H9 (cell line): ENCODE measurements at regions not wholly inside any gene's neighbourhood (a gene's known extent, or its start where the extent isn't known, plus 50 kb on each side); places are given as distances from the start of the nearest gene placed in this dataset.

Source experiments
- DNase-seq: peaks from one replicate; pipeline ENCODE4 v3.0.0-alpha.2; 2017
- H2AFZ ChIP-seq: one replicate; pipeline ENCODE4 v1.6.1; 2013; ENCODE audit warnings: mild to moderate bottlenecking, low read length, control low read depth, moderate library complexity
- H2AK5ac ChIP-seq: 2 replicates; pipeline ENCODE4 v1.6.1; 2013; ENCODE audit warnings: low read length, control low read depth, mixed read lengths; ENCODE audit not compliant: insufficient read length
- H2BK120ac ChIP-seq: one replicate; pipeline ENCODE4 v1.6.1; 2013; ENCODE audit warnings: low read depth, mild to moderate bottlenecking, low read length, control low read depth, inconsistent platforms; ENCODE audit not compliant: poor library complexity, severe bottlenecking
- H2BK12ac ChIP-seq: 2 replicates; pipeline ENCODE4 v1.6.1; 2013; ENCODE audit warnings: low read length, control low read depth, mixed read lengths, low read depth; ENCODE audit not compliant: insufficient read length
- H2BK15ac ChIP-seq: 2 replicates; pipeline ENCODE4 v1.6.1; 2013; ENCODE audit warnings: low read depth, low read length, control low read depth
- H2BK20ac ChIP-seq: one replicate; pipeline ENCODE4 v1.6.1; 2013; ENCODE audit warnings: low read depth, mild to moderate bottlenecking, low read length, control low read depth, inconsistent platforms; ENCODE audit not compliant: poor library complexity, severe bottlenecking
- H2BK5ac ChIP-seq: 2 replicates; pipeline ENCODE4 v1.6.1; 2013; ENCODE audit warnings: low read length, control low read depth, mixed read lengths; ENCODE audit not compliant: insufficient read length
- H3K14ac ChIP-seq: 2 replicates; pipeline ENCODE4 v1.6.1; 2013; ENCODE audit warnings: low read length, control low read depth; ENCODE audit not compliant: insufficient read depth
- H3K18ac ChIP-seq: 2 replicates; pipeline ENCODE4 v1.6.1; 2013; ENCODE audit warnings: low read depth, mild to moderate bottlenecking, mixed read lengths, low read length, control low read depth; ENCODE audit not compliant: insufficient read length
- H3K23ac ChIP-seq: 2 replicates; pipeline ENCODE4 v1.6.1; 2013; ENCODE audit warnings: low read length, control low read depth, mixed read lengths, low read depth; ENCODE audit not compliant: insufficient read length
- H3K23me2 ChIP-seq: 2 replicates; pipeline ENCODE4 v1.6.1; 2013; ENCODE audit warnings: low read depth, mild to moderate bottlenecking, mixed read lengths, low read length, control low read depth; ENCODE audit not compliant: insufficient read length, poor library complexity, severe bottlenecking
- H3K27ac ChIP-seq: 2 replicates; pipeline ENCODE4 v1.5.1; 2013; ENCODE audit warnings: low read length, control low read depth, mixed read lengths, low read depth; ENCODE audit not compliant: insufficient read length
- H3K27me3 ChIP-seq: 2 replicates; pipeline ENCODE4 v1.6.1; 2013; ENCODE audit warnings: low read length, control low read depth, inconsistent platforms; ENCODE audit not compliant: insufficient read depth
- H3K4ac ChIP-seq: 2 replicates; pipeline ENCODE4 v1.6.1; 2013; ENCODE audit warnings: low read depth, mild to moderate bottlenecking, control low read depth, inconsistent platforms, low read length, moderate library complexity
- H3K4me1 ChIP-seq: 2 replicates; pipeline ENCODE4 v1.6.1; 2013; ENCODE audit warnings: low read length, control low read depth, inconsistent platforms; ENCODE audit not compliant: insufficient read depth
- H3K4me2 ChIP-seq: 2 replicates; pipeline ENCODE4 v1.6.1; 2013; ENCODE audit warnings: low read length, control low read depth, mixed read lengths; ENCODE audit not compliant: insufficient read length, insufficient read depth
- H3K56ac ChIP-seq: 2 replicates; pipeline ENCODE4 v1.6.1; 2013; ENCODE audit warnings: low read depth, mild to moderate bottlenecking, mixed read lengths, low read length, control low read depth; ENCODE audit not compliant: insufficient read length
- H3K79me1 ChIP-seq: 2 replicates; pipeline ENCODE4 v1.6.1; 2013; ENCODE audit warnings: low read depth, mild to moderate bottlenecking, moderate library complexity, low read length, control low read depth, inconsistent platforms; ENCODE audit not compliant: insufficient read depth, poor library complexity, severe bottlenecking
- H3K79me2 ChIP-seq: 2 replicates; pipeline ENCODE4 v1.6.1; 2013; ENCODE audit warnings: low read length, control low read depth, inconsistent platforms; ENCODE audit not compliant: insufficient read depth
- H3K9ac ChIP-seq: 2 replicates; pipeline ENCODE4 v1.6.1; 2013; ENCODE audit warnings: low read length, control low read depth, mixed read lengths; ENCODE audit not compliant: insufficient read length; ENCODE audit errors: extremely low read depth
- H3K9me3 ChIP-seq: one replicate; pipeline ENCODE4 v1.6.1; 2013; ENCODE audit warnings: low read depth, low read length, inconsistent platforms; ENCODE audit not compliant: control insufficient read depth
- H3T11ph ChIP-seq: one replicate; pipeline ENCODE4 v1.6.1; 2013; ENCODE audit warnings: mild to moderate bottlenecking, low read length, control low read depth, inconsistent platforms
- H4K20me1 ChIP-seq: one replicate; pipeline ENCODE4 v1.6.1; 2013; ENCODE audit not compliant: control insufficient read depth, insufficient read length, insufficient read depth
- H4K5ac ChIP-seq: 2 replicates; pipeline ENCODE4 v1.6.1; 2013; ENCODE audit warnings: low read depth, mild to moderate bottlenecking, mixed read lengths, low read length, control low read depth; ENCODE audit not compliant: insufficient read length
- H4K8ac ChIP-seq: replicated peaks from 2 replicates; pipeline ENCODE4 v1.6.1; 2013; ENCODE audit warnings: low read length, control low read depth, mixed read lengths, low read depth; ENCODE audit not compliant: insufficient read length
- H4K91ac ChIP-seq: 2 replicates; pipeline ENCODE4 v1.6.1; 2013; ENCODE audit warnings: low read depth, mild to moderate bottlenecking, moderate library complexity, mixed read lengths, low read length, control low read depth; ENCODE audit not compliant: insufficient read length
- H3K27ac Mint-ChIP-seq, 3 experiments: 2 replicates in 2 of 3; 3 replicates in 1 of 3; pipeline ENCODE4 v1.8.0; 2020 to 2021; ENCODE audit warnings: mixed read lengths in 3 of 3, mild to moderate bottlenecking in 1 of 3, moderate library complexity in 1 of 3
- H3K27me3 Mint-ChIP-seq: 2 replicates; pipeline ENCODE4 v1.8.0; 2021; ENCODE audit warnings: low read depth, mild to moderate bottlenecking, moderate library complexity, mixed read lengths
- H3K36me3 Mint-ChIP-seq, 3 experiments: 2 replicates in 2 of 3; 3 replicates in 1 of 3; pipeline ENCODE4 v1.8.0; 2020 to 2021; ENCODE audit warnings: low read depth in 3 of 3, mixed read lengths in 3 of 3; ENCODE audit not compliant: insufficient read depth in 1 of 3
- H3K4me1 Mint-ChIP-seq, 2 experiments: 2 replicates each; pipeline ENCODE4 v1.8.0; 2020; ENCODE audit warnings: mixed read lengths in 2 of 2
- H3K4me3 Mint-ChIP-seq, 2 experiments: 2 replicates in 1 of 2; 3 replicates in 1 of 2; pipeline ENCODE4 v1.8.0; 2020 to 2021; ENCODE audit warnings: mild to moderate bottlenecking in 2 of 2, mixed read lengths in 2 of 2, moderate library complexity in 1 of 2
- H3K9me3 Mint-ChIP-seq, 2 experiments: 2 replicates in 1 of 2; 3 replicates in 1 of 2; pipeline ENCODE4 v1.8.0; 2020; ENCODE audit warnings: mild to moderate bottlenecking in 2 of 2, mixed read lengths in 2 of 2, moderate library complexity in 1 of 2
- CTCF ChIP-seq: fragments of 200-600 bp; sonication (generic); conservative IDR thresholded peaks from 3 replicates; pipeline ENCODE4 v1.8.0; 2021; ENCODE audit warnings: antibody characterized with exemption, mild to moderate bottlenecking
- WGBS: extraction: QIAGEN DNeasy Blood & Tissue Kit; methylation state at CpG from one replicate; pipeline ENCODE4 v1.1.7; 2013; ENCODE audit warnings: missing lambda C conversion rate, low lambda C conversion rate, mixed read lengths; ENCODE audit not compliant: insufficient read length; ENCODE audit errors: extremely low coverage; 5-methylcytosine and 5-hydroxymethylcytosine counted together

- Histone ChIP-seq H3K27me3 (no peaks in the 10 kb centered on the region), H3K23ac (no peak overlapping the region), H3K56ac (no peak overlapping the region), H3K27ac (no peak overlapping the region), H2BK15ac (no peak overlapping the region), H2BK12ac (no peak overlapping the region), H3K4ac (no peak overlapping the region), H3K23me2 (no peaks in the 10 kb centered on the region), H3T11ph (no peak overlapping the region), H4K5ac (no peak overlapping the region), H3K14ac (no peak overlapping the region), H2AK5ac (no peak overlapping the region), H2BK120ac (no peak overlapping the region), H2BK20ac (no peak overlapping the region), H2AFZ (no peak overlapping the region), H4K91ac (no peak overlapping the region), H3K18ac (no peak overlapping the region), H3K79me2 (no peaks in the 10 kb centered on the region), H3K9me3 (no peaks in the 10 kb centered on the region), H2BK5ac (no peak overlapping the region), H3K4me1 (no peaks in the 10 kb centered on the region), H3K9ac (no peak overlapping the region), H3K4me2 (no peak overlapping the region), H4K20me1 (no peaks in the 10 kb centered on the region), H3K79me1 (no peaks in the 10 kb centered on the region), H4K8ac (no peak overlapping the region)
- no peaks in the 10 kb centered on the region; the same call in none of the 2 replicates for H3K27me3 Mint-ChIP-seq
- no peak overlapping the region for H3K27ac Mint-ChIP-seq
- H3K9me3 Mint-ChIP-seq = no peaks in the 10 kb centered on the region
- 0 out of 4 replicates have a peak, but pooled peaks cover 0 to 5% of the 10 kb centered on the region in 2 experiments for H3K4me1 Mint-ChIP-seq
- H3K4me3 Mint-ChIP-seq = no peak overlapping the region
- no peaks in the 10 kb centered on the region for H3K36me3 Mint-ChIP-seq
- no peak for DNase-seq
- WGBS = no CpG with 5 or more reads among the region's 1 CpG
- no peak for TF ChIP-seq CTCF
These were observed 104.9 kb upstream of the PREP start for GRCh38 chr6:105507811-105508210.
